K562 (cell line): ENCODE measurements at regions not wholly inside any gene's neighbourhood (a gene's known extent, or its start where the extent isn't known, plus 50 kb on each side); places are given as distances from the start of the nearest gene placed in this dataset.

ENCODE experiments used
- ATAC-seq: fragments of 200-7000 bp; cut with Tn5 transposase; 3 replicates; pipeline ENCODE4 v1.9.1; 2020; ENCODE audit warnings: moderate library complexity
- BruUV-seq: library from RNA; stranded (reverse); fragments of 400-500 nt; replicated peaks from 2 replicates; lab custom pipeline; 2021; lab: Mats Ljungman, UMichigan
- CTCF ChIA-PET: fragments of 300-600 bp; formaldehyde crosslinking; extraction: SDS; loops from one replicate; lab custom pipeline; 2021; ENCODE audit warnings: low intra/inter-chr PET ratio; lab: Yijun Ruan, JAX
- POLR2A ChIA-PET: fragments of 300-600, 350-650 bp; sonication (Branson Sonifier 250); formaldehyde crosslinking; extraction: SDS; loops from one replicate; lab custom pipeline; 2021; ENCODE audit warnings: antibody characterized with exemption, inconsistent platforms; lab: Yijun Ruan, JAX
- DNase-seq, 4 experiments: peaks; one replicate each; pipeline versions ENCODE4 v3.0.0 to v3.0.0-alpha.2; 2011 to 2018; ENCODE audit warnings: low spot score in 3 of 4, mixed read lengths in 3 of 4; ENCODE audit errors: extremely low read depth in 1 of 4
- FAIRE-seq: peaks from 2 replicates; lab custom pipeline; 2011; peaks lifted over from hg19 to GRCh38; lab: Jason Lieb, UNC
- H2AFZ ChIP-seq: 2 replicates; pipeline ENCODE4 v1.6.0; 2011; ENCODE audit warnings: low read depth, low read length, control low read depth, inconsistent platforms
- H3K27ac ChIP-seq: fragments of 200-600 bp; 3 replicates; pipeline ENCODE4 v1.8.0; 2011; ENCODE audit warnings: low read depth, mild to moderate bottlenecking, control low read depth, inconsistent platforms, low read length, moderate library complexity, mixed read lengths; ENCODE audit errors: extremely low read depth
- H3K27me3 ChIP-seq, 2 experiments: fragments of 300-600 bp in 1 of 2; 2 replicates in 1 of 2; 3 replicates in 1 of 2; pipeline versions ENCODE4 v1.6.0 to v1.8.0; 2011; ENCODE audit warnings: inconsistent platforms in 2 of 2, low read length in 2 of 2, mild to moderate bottlenecking in 1 of 2, mixed read lengths in 1 of 2, moderate library complexity in 1 of 2; ENCODE audit not compliant: control insufficient read depth in 2 of 2, insufficient read depth in 2 of 2
- H3K36me3 ChIP-seq: fragments of 300-600 bp; 3 replicates; pipeline ENCODE4 v1.8.0; 2011; ENCODE audit warnings: mild to moderate bottlenecking, low read length, inconsistent platforms; ENCODE audit not compliant: control insufficient read depth, insufficient read depth
- H3K4me1 ChIP-seq, 2 experiments: fragments of 200-600 bp in 1 of 2; replicated peaks in 1 of 2; 2 replicates in 1 of 2; 3 replicates in 1 of 2; pipeline versions ENCODE4 v1.5.1 to v1.8.0; 2011; ENCODE audit warnings: inconsistent platforms in 2 of 2, low read length in 2 of 2, mild to moderate bottlenecking in 1 of 2, mixed read lengths in 1 of 2, moderate library complexity in 1 of 2; ENCODE audit not compliant: control insufficient read depth in 2 of 2, insufficient read depth in 2 of 2
- H3K4me2 ChIP-seq: 2 replicates; pipeline ENCODE4 v1.6.1; 2011; ENCODE audit warnings: low read length, control low read depth, inconsistent platforms, mixed read lengths; ENCODE audit not compliant: insufficient read depth
- H3K4me3 ChIP-seq: fragments of 200-600 bp; sonication (generic), shearing (Covaris generic); 2 replicates; pipeline ENCODE4 v1.5.1; 2016; ENCODE audit warnings: control low read depth, inconsistent platforms
- H3K79me2 ChIP-seq: fragments of 200-600 bp; 3 replicates; pipeline ENCODE4 v1.8.0; 2011; ENCODE audit warnings: low read length, inconsistent platforms; ENCODE audit not compliant: control insufficient read depth, insufficient read depth
- H3K9ac ChIP-seq, 2 experiments: 2 replicates each; pipeline versions ENCODE4 v1.6.0 to v1.6.1; 2011; ENCODE audit warnings: low read depth in 2 of 2, low read length in 2 of 2, control low read depth in 1 of 2, inconsistent platforms in 1 of 2, mild to moderate bottlenecking in 1 of 2, mixed read lengths in 1 of 2; ENCODE audit not compliant: insufficient read depth in 1 of 2
- H3K9me1 ChIP-seq: one replicate; pipeline ENCODE4 v1.6.0; 2011; ENCODE audit warnings: inconsistent platforms, mild to moderate bottlenecking, low read length, moderate library complexity; ENCODE audit not compliant: control insufficient read depth, insufficient read depth
- H3K9me3 ChIP-seq: replicated peaks from 2 replicates; pipeline ENCODE4 v1.5.1; 2011; ENCODE audit warnings: low read depth, low read length, inconsistent platforms; ENCODE audit not compliant: control insufficient read depth, insufficient read depth
- H4K20me1 ChIP-seq: replicated peaks from 2 replicates; pipeline ENCODE4 v1.6.1; 2011; ENCODE audit warnings: low read length, inconsistent platforms, mixed read lengths; ENCODE audit not compliant: control insufficient read depth, insufficient read depth
- ARNT ChIP-seq, 2 experiments: fragments of 450-650 bp; IDR thresholded peaks; 2 replicates each; pipeline ENCODE4 v1.6.1; 2016; ENCODE audit warnings: mild to moderate bottlenecking in 1 of 2
- BRCA1 ChIP-seq, 2 experiments: fragments of 450-650 bp in 1 of 2; sonication (generic) in 1 of 2; formaldehyde crosslinking in 1 of 2; IDR thresholded peaks; 2 replicates each; pipeline versions ENCODE4 v1.5.0 to v1.6.1; 2017 to 2020; ENCODE audit warnings: mild to moderate bottlenecking in 1 of 2, missing genetic modification reagents in 1 of 2
- EHMT2 ChIP-seq: fragments of 450-650 bp; IDR thresholded peaks from 2 replicates; pipeline ENCODE4 v1.6.1; 2018; ENCODE audit warnings: antibody characterized with exemption
- ESRRB ChIP-seq: fragments of 250-450 bp; sonication (Bioruptor Pico); IDR thresholded peaks from 2 replicates; pipeline ENCODE4 v1.5.0; 2020; ENCODE audit warnings: mild to moderate bottlenecking, moderate library complexity, borderline replicate concordance
- FOSL1 ChIP-seq: fragments of 200-800 bp; sonication (Bioruptor generic); conservative IDR thresholded peaks from 2 replicates; pipeline ENCODE4 v1.6.1; 2016; ENCODE audit warnings: missing genetic modification characterization, missing compliant biosample characterization
- HNRNPK ChIP-seq: fragments of 200-400 bp; formaldehyde crosslinking; IDR thresholded peaks from one replicate; pipeline ENCODE4 v1.6.1; 2018; ENCODE audit warnings: mild to moderate bottlenecking, low read depth, low read length; ENCODE audit not compliant: poor library complexity, severe bottlenecking
- IRF2 ChIP-seq: sonication (generic); formaldehyde crosslinking; IDR thresholded peaks from 2 replicates; pipeline ENCODE4 v1.8.1; 2022; ENCODE audit warnings: mild to moderate bottlenecking, missing genetic modification reagents
- NR4A1 ChIP-seq, 2 experiments: fragments of 250-450 bp in 1 of 2; fragments of 450-650 bp in 1 of 2; sonication (Bioruptor Pico) in 1 of 2; IDR thresholded peaks; 2 replicates each; pipeline versions ENCODE4 v1.4.0 to v1.6.1; 2016 to 2020; ENCODE audit warnings: mild to moderate bottlenecking in 2 of 2, missing compliant biosample characterization in 1 of 2, missing genetic modification characterization in 1 of 2, moderate library complexity in 1 of 2
- POLR2AphosphoS5 ChIP-seq: IDR thresholded peaks from 2 replicates; pipeline ENCODE4 v1.6.1; 2011; ENCODE audit warnings: mild to moderate bottlenecking, low read depth, low read length, moderate library complexity; ENCODE audit not compliant: control insufficient read depth, insufficient read depth
- RBBP5 ChIP-seq: fragments of 200-600 bp; sonication (generic); IDR thresholded peaks from 2 replicates; pipeline ENCODE4 v1.6.1; 2012; ENCODE audit warnings: borderline replicate concordance, mild to moderate bottlenecking, low read length, control low read depth, inconsistent platforms; ENCODE audit not compliant: insufficient read depth, poor library complexity, severe bottlenecking
- RBM14 ChIP-seq: fragments of 200-400 bp; formaldehyde crosslinking; IDR thresholded peaks from 2 replicates; pipeline ENCODE4 v1.6.1; 2018; ENCODE audit warnings: low read depth, mild to moderate bottlenecking, low read length, moderate library complexity, borderline replicate concordance; ENCODE audit not compliant: insufficient read depth
- SMAD2 ChIP-seq: fragments of 150-350 bp; IDR thresholded peaks from 2 replicates; pipeline ENCODE4 v1.6.1; 2014; ENCODE audit warnings: low read depth, mild to moderate bottlenecking, low read length
- TAF7 ChIP-seq: fragments of 450-650 bp; IDR thresholded peaks from 2 replicates; pipeline ENCODE4 v1.6.1; 2016; ENCODE audit warnings: missing genetic modification characterization, missing compliant biosample characterization
- ZNF224 ChIP-seq: sonication (generic); formaldehyde crosslinking; IDR thresholded peaks from 2 replicates; pipeline ENCODE4 v1.8.0; 2022; ENCODE audit warnings: mild to moderate bottlenecking, missing genetic modification reagents
- ZNF274 ChIP-seq: IDR thresholded peaks from 2 replicates; pipeline ENCODE4 v1.6.1; 2011; ENCODE audit warnings: low read depth, mild to moderate bottlenecking, low read length, moderate library complexity, borderline replicate concordance
- ZNF76 ChIP-seq: fragments of 250-450 bp; sonication (Bioruptor Pico); IDR thresholded peaks from 2 replicates; pipeline ENCODE4 v1.4.0; 2020; ENCODE audit warnings: mild to moderate bottlenecking, moderate library complexity, borderline replicate concordance
- WGBS: fragments of 100-300 bp; shearing (Covaris generic); methylation state at CpG from one replicate; pipeline ENCODE4 v1.1.6; 2016; ENCODE audit warnings: low coverage, mixed read lengths; ENCODE audit not compliant: insufficient coverage; ENCODE audit errors: missing lambda C conversion rate; 5-methylcytosine and 5-hydroxymethylcytosine counted together
- in situ Hi-C: fragments of 300-500 bp; cut with MboI; formaldehyde crosslinking; loops from 4 replicates; pipeline ENCODE4 v1.15.0; 2018; ENCODE audit warnings: inconsistent platforms, mixed read lengths
- intact Hi-C: fragments of 100-400 bp; cut with micrococcal nuclease; formaldehyde crosslinking; loops from 2 replicates; pipeline ENCODE4 v1.14.2; 2022
- TF ChIP-seq, protein P1 (sequence below): sonication (generic); formaldehyde crosslinking; IDR thresholded peaks from 2 replicates; pipeline ENCODE4 v1.8.1; 2023; ENCODE audit warnings: mild to moderate bottlenecking, missing genetic modification reagents, moderate library complexity

DNA sequence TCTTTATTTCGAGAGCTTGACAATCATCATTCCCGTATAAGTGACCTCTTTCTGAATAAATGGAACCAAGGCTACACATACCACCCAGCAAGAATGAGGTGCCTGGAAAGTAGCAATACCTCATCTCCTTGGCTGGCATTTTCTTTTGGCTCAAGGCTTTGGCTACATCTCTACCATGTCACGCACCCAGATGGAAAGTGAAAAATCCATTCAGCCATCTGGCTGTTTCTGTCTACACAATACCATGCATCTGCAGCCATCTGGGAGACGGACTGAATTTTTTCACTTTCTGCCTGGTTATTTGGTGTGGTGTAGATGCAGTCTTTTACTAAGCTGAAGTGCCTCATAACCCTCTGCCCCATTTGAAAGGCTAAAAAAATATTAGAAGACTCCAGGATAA is 566.9 kb downstream of the BCL11A start:
- Histone ChIP-seq H3K9me3 (no peaks in the 10 kb centered on the region), H3K79me2 (no peaks in the 10 kb centered on the region), H3K27ac (no peak overlapping the region), H3K36me3 (no peaks in the 10 kb centered on the region), H3K9me1 (no peaks in the 10 kb centered on the region), H2AFZ (no peak overlapping the region), H4K20me1 (no peaks in the 10 kb centered on the region), H3K4me2 (no peak overlapping the region), H3K4me3 (no peak overlapping the region), H3K9ac (no peak overlapping the region), H3K4me1 (no peaks in the 10 kb centered on the region), H3K27me3 (no peaks in the 10 kb centered on the region)
- no TSS peak for BruUV-seq
- intact Hi-C loops, result no loop called here
- FAIRE-seq, result no peak
- DNase-seq, result no peak
- CTCF ChIA-PET, result no interaction called here
- no peak for ATAC-seq
- WGBS, result 1% methylated on average over 4 of the region's 4 CpGs
- in situ Hi-C loops, result no loop called here
- no peak for TF ChIP-seq EHMT2
- no peak for TF ChIP-seq ZNF76
- no peak for TF ChIP-seq IRF2 (CRISPR knock-in tag)
- POLR2A ChIA-PET, result no interaction called here

DNA sequence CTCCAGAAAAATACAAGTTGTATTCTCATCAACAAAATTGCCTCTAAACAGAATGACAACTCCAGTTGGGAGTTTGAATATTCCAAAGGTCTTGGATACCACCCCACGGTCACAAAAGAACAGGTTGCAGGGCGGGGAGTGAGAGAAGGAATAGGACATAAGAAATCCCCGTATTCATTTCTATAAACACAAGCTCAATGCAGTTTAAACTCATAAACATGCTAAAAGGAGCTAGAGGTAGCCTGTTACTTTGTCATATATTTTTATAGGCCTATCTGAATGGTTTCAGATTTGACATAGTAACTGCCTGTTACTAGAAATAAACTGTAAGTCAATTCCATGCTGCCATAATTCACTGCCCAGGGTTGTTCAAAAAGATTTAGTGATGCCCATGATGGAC is 567.5 kb downstream of the BCL11A start:
- CTCF ChIA-PET, result no interaction called here
- Histone ChIP-seq H3K79me2 (no peaks in the 10 kb centered on the region), H3K9me3 (no peaks in the 10 kb centered on the region), H3K27ac (no peak overlapping the region), H3K27me3 (no peaks in the 10 kb centered on the region), H3K36me3 (no peaks in the 10 kb centered on the region), H3K4me3 (no peak overlapping the region), H3K4me2 (no peak overlapping the region), H3K4me1 (no peaks in the 10 kb centered on the region), H3K9me1 (no peaks in the 10 kb centered on the region), H4K20me1 (no peaks in the 10 kb centered on the region), H2AFZ (no peak overlapping the region), H3K9ac (no peak overlapping the region)
- POLR2A ChIA-PET, result no interaction called here
- FAIRE-seq (no peak), ATAC-seq (no peak), DNase-seq (no peak)
- no TSS peak for BruUV-seq
- intact Hi-C loops (no loop called here), in situ Hi-C loops (no loop called here)
- 0% methylated on average over 3 of the region's 3 CpGs for WGBS
- TF ChIP-seq NR4A1 (CRISPR knock-in tag; IDR thresholded peaks at IDR 0.05) (no peak), NR4A1 (tag; IDR thresholded peaks at IDR 0.05) (no peak), BRCA1 (IDR thresholded peaks at IDR 0.05) (no peak), BRCA1 (CRISPR knock-in tag; IDR thresholded peaks at IDR 0.05) (no peak), ZNF224 (CRISPR knock-in tag) (no peak), ESRRB (CRISPR knock-in tag) (no peak), RBBP5 (no peak), SMAD2 (no peak), ZNF274 (no peak), TAF7 (tag) (no peak), POLR2AphosphoS5 (no peak), ARNT (IDR thresholded peaks at IDR 0.05) (no peak), RBM14 (no peak), HNRNPK (no peak), FOSL1 (tag) (no peak)
- TF ChIP-seq, protein P1, sequence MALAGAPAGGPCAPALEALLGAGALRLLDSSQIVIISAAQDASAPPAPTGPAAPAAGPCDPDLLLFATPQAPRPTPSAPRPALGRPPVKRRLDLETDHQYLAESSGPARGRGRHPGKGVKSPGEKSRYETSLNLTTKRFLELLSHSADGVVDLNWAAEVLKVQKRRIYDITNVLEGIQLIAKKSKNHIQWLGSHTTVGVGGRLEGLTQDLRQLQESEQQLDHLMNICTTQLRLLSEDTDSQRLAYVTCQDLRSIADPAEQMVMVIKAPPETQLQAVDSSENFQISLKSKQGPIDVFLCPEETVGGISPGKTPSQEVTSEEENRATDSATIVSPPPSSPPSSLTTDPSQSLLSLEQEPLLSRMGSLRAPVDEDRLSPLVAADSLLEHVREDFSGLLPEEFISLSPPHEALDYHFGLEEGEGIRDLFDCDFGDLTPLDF (CRISPR knock-in tag), result no peak
